HG03565 (cell line): ENCODE measurements at regions not wholly inside any gene's neighbourhood (a gene's known extent, or its start where the extent isn't known, plus 50 kb on each side); places are given as distances from the start of the nearest gene placed in this dataset.
"Not testable (repeated sequence)": the region's sequence is repeated elsewhere in the genome, so short reads cannot be mapped to it uniquely, and the experiment has no call there.

ENCODE experiments used
- ATAC-seq: cut with Tn5 transposase; IDR thresholded peaks from one replicate; pipeline ENCODE4 v1.9.1; 2021; ENCODE audit warnings: mild to moderate bottlenecking, moderate library complexity; ENCODE audit not compliant: unreplicated experiment

DNA sequence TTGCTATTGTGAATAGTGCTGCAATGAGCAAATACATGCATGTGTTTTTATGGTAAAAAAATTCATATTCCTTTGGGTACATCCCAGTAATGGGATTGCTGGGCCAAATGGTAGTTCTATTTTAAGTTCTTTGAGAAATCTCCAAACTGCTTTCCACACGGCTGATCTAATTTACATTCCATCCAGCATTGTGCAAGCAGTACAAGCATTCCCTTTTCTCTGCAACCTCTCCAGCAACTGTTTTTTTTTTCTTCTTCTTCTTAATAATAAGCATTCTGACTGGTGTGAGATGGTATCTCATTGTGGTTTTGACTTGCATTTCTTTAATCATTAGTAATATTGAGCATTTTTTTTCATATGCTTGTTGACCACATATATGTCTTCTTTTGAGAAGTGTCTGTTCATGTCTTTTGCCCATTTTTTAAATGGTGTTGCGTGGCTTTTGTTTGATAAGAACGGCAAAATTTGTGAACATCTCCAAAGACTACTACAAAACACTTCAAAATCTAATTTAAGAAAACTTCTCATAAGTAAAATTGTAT, 136.1 kb upstream of the MYO3A start:
- no peak for ATAC-seq

DNA sequence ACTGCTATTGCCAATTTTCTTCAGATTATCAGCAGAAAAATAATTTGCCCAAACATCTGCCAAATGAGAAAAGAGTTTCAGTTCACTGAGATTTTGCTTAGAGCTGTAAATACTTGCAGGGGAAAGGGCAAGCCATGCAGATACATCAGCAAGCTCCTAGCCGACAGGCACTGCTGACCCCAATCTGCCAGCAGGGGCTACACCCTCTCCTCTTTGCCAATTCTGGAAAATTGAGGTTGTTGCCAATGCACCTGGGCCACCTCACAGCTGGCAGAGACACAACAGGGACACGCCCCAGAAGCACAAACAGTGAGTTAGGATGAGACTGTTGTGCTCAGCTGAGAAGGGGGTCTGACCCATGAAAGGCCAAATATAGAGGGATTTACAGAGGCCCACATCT, 129.5 kb upstream of the MYO3A start:
- no peak for ATAC-seq

DNA sequence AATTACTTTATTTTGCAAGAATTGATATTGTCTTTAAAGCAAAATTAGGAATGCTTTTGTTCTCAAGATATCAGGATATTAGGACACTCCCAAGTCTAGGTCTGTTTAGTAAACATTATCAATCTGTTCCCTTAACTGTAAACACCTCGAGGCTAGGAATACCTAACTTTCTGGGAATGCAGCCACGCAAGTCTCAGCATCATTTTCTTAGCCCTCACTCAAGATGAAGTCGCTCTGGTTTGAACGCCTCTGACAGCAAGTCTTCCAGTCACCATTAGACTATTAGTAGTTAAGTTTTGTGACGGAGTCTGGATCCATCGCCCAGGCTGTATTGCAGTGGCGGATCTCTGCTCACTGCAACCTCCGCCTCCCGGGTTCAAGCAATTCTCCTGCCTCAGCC, 128.0 kb upstream of the MYO3A start:
- ATAC-seq: no peak

DNA sequence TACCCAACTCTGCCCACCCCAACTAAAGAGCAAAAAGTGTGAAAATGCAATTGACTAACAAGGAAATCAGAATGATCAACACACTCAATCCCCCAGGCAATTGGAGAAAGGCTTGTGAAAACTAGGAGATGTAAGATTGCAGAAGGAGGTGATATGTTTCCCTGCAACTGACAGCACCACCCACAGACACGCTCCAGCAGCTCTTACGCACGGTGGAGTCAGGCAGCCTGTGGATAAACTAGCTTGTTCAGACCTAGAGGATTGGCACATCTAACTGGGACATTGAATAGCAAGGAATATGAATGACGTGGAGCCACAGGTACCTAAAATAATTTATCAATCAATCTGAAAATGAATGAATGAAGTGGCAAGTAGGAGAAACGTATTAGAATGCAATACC, 125.7 kb upstream of the MYO3A start:
- ATAC-seq: no peak

DNA sequence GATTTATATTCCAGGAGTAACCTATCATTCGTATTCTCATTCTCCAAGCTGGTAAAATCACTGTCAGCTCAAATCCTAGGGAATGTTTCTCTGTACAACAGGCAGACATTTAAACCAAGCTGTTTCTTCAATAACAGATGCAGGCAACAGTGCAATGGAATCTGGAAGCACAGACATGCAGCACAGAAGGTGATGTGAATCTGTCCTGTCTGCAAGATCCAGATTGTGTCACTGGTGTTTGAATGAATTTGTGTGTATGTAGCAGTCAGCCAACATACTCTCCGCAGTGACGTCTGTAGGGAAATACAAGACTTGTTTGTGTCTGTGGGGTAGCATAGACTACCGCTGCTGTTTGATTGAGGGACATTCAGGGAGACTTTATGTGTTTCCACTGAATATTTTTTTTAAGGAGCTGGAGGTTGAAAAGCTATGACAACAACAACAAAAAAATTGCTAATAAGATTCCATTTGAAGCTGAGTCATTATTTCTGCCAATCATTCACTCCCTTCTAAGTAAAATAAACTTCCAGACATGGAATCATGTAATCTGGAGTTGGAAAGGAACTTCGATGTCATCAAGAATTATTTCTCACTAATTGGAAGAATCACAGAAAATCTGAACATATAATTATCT, 122.9 kb upstream of the MYO3A start:
- no peak for ATAC-seq

DNA sequence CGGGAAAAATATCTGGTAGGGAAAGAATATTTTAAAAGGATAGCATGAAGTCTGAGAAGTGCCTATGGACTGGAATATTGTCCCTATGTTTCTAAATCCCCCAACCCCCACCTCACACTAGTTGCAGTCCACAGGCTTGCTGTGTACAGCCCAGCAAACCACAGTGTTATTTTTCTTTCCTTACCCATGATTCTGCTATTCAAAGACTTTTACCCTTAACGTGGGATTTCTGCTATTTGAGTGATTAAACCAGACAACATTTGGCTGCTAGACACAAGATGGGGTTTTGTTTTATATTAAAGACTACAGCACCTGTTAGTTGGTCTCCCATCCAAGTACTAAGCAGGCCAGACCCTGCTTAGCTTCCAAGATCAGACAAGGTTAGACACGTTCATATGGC, 120.5 kb upstream of the MYO3A start:
- ATAC-seq: no peak

GRCh38 chr10:25815236-25815635, 118.8 kb upstream of the MYO3A start:
- ATAC-seq: no peak

- no peak for ATAC-seq
These were observed 117.8 kb upstream of the MYO3A start for GRCh38 chr10:25815999-25816768.

GRCh38 chr10:25817200-25817599, 116.8 kb upstream of the MYO3A start:
- ATAC-seq: no peak

DNA sequence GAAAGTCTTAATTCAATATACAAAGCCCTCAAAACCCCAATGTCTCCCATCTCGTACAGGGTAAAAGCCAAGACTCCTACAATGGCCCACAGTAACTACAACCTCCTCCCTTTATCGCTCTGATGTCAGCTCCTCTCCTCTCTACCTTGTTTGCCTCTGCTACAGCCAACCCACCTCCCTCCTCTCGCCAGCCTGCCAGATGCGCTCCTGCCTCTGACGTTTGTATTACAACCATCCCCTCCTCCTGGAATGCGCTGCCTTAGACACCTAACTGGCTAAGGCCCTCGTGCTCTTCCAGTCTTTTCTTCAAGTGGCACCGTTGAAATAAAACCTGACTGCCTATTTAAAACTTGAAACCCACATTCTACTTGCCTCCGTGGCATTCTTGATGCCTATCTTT, 115.3 kb upstream of the MYO3A start:
- no peak for ATAC-seq

DNA sequence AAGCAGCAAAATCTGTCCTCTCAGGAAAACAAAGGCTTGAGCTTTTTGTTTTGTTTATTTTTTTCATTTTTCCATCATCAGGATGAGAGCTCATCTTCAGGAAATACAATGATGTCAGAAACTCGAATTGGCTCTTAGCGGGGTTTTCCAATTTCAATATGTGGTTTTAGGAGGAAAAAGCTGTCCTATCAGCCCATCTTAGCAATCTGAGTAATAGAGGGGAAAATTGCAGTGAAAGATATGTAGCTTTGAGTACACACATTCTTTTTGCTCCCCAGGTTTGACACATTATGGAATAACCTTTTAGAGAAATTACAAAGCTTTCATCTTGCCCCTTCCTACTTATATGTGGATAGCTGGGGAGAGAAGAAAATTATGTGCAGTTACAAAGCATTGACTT, 113.6 kb upstream of the MYO3A start:
- no peak for ATAC-seq

DNA sequence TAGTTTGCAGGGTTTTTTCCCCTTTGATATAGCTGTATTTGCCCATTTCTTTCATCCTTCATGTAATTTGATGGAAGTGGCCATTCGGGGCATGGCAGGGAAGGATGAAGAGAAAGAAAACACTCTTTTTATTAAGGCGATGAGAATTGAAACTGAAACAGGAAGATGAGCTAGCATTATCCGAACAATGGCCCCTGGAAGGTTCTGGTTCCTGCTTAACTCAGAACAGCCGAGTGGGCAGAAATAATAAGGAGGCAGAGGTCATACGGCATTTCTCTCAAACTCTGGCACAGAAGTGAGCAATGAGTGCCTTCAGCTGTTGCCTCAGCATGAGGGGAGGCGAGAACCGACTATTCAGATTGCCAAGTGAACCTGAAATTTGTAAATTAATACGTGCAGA, 113.2 kb upstream of the MYO3A start:
- no peak for ATAC-seq

DNA sequence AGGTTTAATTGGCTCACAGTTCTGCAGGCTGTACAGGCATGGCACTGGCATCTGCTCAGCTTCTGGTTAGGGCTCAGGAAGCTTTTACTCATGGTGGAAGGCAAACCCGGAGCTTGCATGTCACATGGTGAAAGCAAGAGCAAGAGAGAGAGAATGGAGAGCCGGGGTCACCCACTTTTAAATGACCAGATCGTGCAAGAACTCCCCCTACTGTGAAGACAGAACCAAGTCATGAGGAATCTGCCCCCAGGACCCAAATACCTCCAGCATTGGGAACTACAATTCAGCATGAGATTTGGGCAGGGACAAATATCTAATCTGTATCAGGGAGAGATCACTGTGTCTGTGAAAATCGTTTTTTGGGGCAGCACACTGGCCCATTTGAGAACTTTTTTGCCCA, 110.0 kb upstream of the MYO3A start:
- no peak for ATAC-seq

DNA sequence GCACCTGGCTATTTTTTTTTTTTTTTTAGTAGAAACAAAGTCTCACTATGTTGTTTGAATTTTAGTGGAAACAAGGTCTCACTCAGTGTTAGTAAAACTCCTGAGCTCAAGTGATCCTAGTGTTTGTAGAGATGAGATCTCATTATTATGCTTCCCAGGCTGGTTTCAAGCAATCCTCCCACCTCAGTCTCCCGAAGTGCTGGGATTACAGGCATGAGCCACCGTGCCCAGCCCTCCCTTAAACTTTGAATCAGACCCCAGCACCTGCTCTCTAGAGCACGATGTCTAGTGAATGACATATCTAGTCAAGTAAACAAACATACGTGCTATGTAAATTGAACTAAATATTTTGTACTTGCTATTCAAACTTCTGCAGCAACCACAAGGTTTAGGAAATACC, 105.6 kb upstream of the MYO3A start:
- no peak for ATAC-seq

DNA sequence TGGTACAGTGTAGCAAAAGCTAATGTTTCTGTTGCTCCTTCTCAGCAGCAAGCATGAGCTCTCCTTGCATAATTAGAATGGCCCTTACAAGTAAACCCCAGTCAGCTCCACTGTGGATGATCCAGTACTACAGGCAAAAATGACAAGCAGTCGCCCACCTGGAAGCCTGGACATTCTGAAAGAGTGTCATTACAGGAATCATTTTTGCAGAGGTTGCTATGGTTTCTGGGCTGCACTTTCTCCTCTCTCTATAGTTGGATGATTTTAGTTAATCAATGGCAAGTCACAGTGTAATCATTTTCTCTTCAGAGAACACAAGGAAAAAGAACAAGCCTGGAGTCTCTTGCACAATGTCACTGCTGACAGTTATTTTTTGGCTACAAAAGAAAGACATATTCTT, 102.9 kb upstream of the MYO3A start:
- no peak for ATAC-seq

GRCh38 chr10:25839683-25840082, 94.3 kb upstream of the MYO3A start:
- no peak for ATAC-seq

DNA sequence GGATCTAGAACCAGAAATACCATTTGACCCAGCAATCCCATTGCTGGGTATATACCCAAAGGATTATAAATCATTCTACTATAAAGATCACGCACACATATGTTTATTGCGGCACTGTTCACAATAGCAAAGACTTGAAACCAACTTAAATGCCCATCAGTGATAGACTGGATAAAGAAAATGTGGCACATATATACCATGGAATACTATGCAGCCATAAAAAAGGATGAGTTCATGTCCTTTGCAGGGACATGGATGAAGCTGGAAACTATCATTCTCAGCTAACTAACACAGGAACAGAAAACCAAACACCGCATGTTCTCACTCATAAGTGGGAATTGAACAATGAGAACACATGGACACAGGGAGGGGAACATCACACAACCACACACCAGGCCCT, 93.2 kb upstream of the MYO3A start:
- not testable (repeated sequence) for ATAC-seq

- ATAC-seq: no peak
These were observed 91.9 kb upstream of the MYO3A start for GRCh38 chr10:25842146-25842545.

- no peak for ATAC-seq
These were observed 90.4 kb upstream of the MYO3A start for GRCh38 chr10:25843551-25844170.

GRCh38 chr10:25844716-25845115, 89.3 kb upstream of the MYO3A start:
- ATAC-seq: not testable (repeated sequence)

- no peak for ATAC-seq
These were observed 84.8 kb upstream of the MYO3A start for GRCh38 chr10:25849268-25849667.

DNA sequence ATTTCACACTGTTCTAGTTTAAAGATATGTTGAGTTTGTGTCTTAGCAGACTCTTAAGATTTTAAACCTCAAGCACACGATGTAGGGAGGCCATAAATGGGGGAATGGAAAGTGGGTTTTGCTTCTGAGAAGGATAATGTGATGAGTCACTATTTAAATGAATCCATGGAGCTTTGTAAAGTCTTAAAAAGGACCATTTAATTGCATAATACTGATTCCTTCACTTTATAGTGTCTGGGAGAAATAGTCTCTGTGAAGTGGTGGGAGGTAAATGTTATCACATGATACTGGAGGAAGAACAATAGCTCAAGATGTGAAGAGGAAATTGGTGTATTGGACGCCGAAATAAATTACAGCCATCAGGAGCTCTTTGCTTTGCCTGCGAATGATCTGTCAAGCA, 84.0 kb upstream of the MYO3A start:
- no peak for ATAC-seq
